OCI-LY7 (cell line): ENCODE measurements at regions not wholly inside any gene's neighbourhood (a gene's known extent, or its start where the extent isn't known, plus 50 kb on each side); places are given as distances from the start of the nearest gene placed in this dataset.

ENCODE experiments used
- BruUV-seq: library from RNA; stranded (reverse); fragments of 400-500 nt; replicated peaks from 2 replicates; lab custom pipeline; 2021; lab: Mats Ljungman, UMichigan
- CTCF ChIA-PET: fragments of 300-600 bp; sonication (Branson Sonifier 250); formaldehyde crosslinking; loops from one replicate; lab custom pipeline; 2022; ENCODE audit warnings: antibody characterized with exemption; ENCODE audit not compliant: unreplicated experiment; lab: Charles Lee
- POLR2A ChIA-PET: fragments of 300-600 bp; sonication (Branson Sonifier 250); formaldehyde crosslinking; loops from one replicate; lab custom pipeline; 2022; ENCODE audit warnings: antibody characterized with exemption; lab: Charles Lee
- DNase-seq: peaks from one replicate; pipeline ENCODE4 v3.0.0-alpha.2; 2015; ENCODE audit warnings: low spot score
- H2AFZ ChIP-seq: fragments of 200-600 bp; sonication (generic), shearing (Covaris generic); 2 replicates; pipeline ENCODE4 v1.6.1; 2014; ENCODE audit warnings: mild to moderate bottlenecking, antibody characterized with exemption, low read length, moderate library complexity
- H3K27ac ChIP-seq: fragments of 200-600 bp; sonication (generic); 2 replicates; pipeline ENCODE4 v1.5.1; 2014; ENCODE audit warnings: mixed run types, low read depth, mild to moderate bottlenecking, moderate library complexity, low read length, inconsistent platforms; ENCODE audit not compliant: poor library complexity, severe bottlenecking
- H3K36me3 ChIP-seq: fragments of 200-600 bp; sonication (generic); 2 replicates; pipeline ENCODE4 v1.6.1; 2014; ENCODE audit warnings: mild to moderate bottlenecking, antibody characterized with exemption, low read length, moderate library complexity, mixed read lengths; ENCODE audit not compliant: insufficient read depth
- H3K4me1 ChIP-seq: fragments of 200-600 bp; sonication (generic); 2 replicates; pipeline ENCODE4 v1.5.1; 2014; ENCODE audit warnings: mild to moderate bottlenecking, low read length; ENCODE audit not compliant: insufficient read depth, poor library complexity, severe bottlenecking
- H3K4me2 ChIP-seq: fragments of 200-600 bp; sonication (generic); 2 replicates; pipeline ENCODE4 v1.6.1; 2014; ENCODE audit warnings: mild to moderate bottlenecking, low read length
- H3K4me3 ChIP-seq: fragments of 200-600 bp; sonication (generic); 2 replicates; pipeline ENCODE4 v1.5.1; 2014; ENCODE audit warnings: mild to moderate bottlenecking, low read depth, low read length; ENCODE audit not compliant: poor library complexity, severe bottlenecking
- H3K79me2 ChIP-seq: fragments of 200-600 bp; sonication (generic); 2 replicates; pipeline ENCODE4 v1.6.1; 2016; ENCODE audit warnings: low read depth, mild to moderate bottlenecking, low read length, moderate library complexity, mixed read lengths; ENCODE audit not compliant: insufficient read depth
- H3K9me2 ChIP-seq: fragments of 200-600 bp; sonication (generic); 2 replicates; pipeline ENCODE4 v1.6.1; 2016; ENCODE audit warnings: mild to moderate bottlenecking, low read length, mixed read lengths; ENCODE audit not compliant: insufficient read depth
- H3K9me3 ChIP-seq: fragments of 200-600 bp; sonication (generic); 2 replicates; pipeline ENCODE4 v1.6.1; 2014; ENCODE audit warnings: mild to moderate bottlenecking, mixed run types, low read length, mixed read lengths
- H4K20me1 ChIP-seq: fragments of 200-600 bp; sonication (generic); 2 replicates; pipeline ENCODE4 v1.6.1; 2014; ENCODE audit warnings: mild to moderate bottlenecking, antibody characterized with exemption, low read length, moderate library complexity, mixed read lengths; ENCODE audit not compliant: insufficient read depth
- CTCF ChIP-seq: fragments of 200-600 bp; sonication (generic); conservative IDR thresholded peaks from 2 replicates; pipeline ENCODE4 v1.5.1; 2014; ENCODE audit warnings: mild to moderate bottlenecking, antibody characterized with exemption, low read length, moderate library complexity, mixed read lengths
- EZH2phosphoT487 ChIP-seq: fragments of 200-600 bp; sonication (generic); IDR thresholded peaks from 2 replicates; pipeline ENCODE4 v1.6.1; 2018; ENCODE audit warnings: low read depth, borderline replicate concordance, mild to moderate bottlenecking, mixed run types, antibody characterized with exemption, low read length, moderate library complexity, mixed read lengths
- intact Hi-C: fragments of 100-400 bp; cut with micrococcal nuclease; formaldehyde crosslinking; loops from one replicate; pipeline ENCODE4 v1.10.0; 2022; ENCODE audit not compliant: unreplicated experiment

GRCh38 chr9:71383308-71383940 is 262.0 kb upstream of the TRPM3 start:
- POLR2A ChIA-PET, result interaction anchor here (1.0 to 1.2 kb wide), 2 partner anchors 18 to 751 kb away, joined by 3 read pairs; no protein-coding TSS in a partner anchor
- no peaks in the 10 kb centered on the region for H3K79me2 ChIP-seq
- H3K4me3 ChIP-seq, result no peak overlapping the region
- no peaks in the 10 kb centered on the region for H3K9me3 ChIP-seq
- H3K4me1 ChIP-seq, result no peaks in the 10 kb centered on the region
- H3K27ac ChIP-seq, result no peak overlapping the region
- no peak overlapping the region for H3K4me2 ChIP-seq
- intact Hi-C loops, result loop anchor here (10.0 kb wide), 1 partner anchor 61 kb away; no protein-coding TSS in a partner anchor
- TF ChIP-seq CTCF (no peak), EZH2phosphoT487 (no peak)
- H3K9me2 ChIP-seq, result no peaks in the 10 kb centered on the region
- no peaks in the 10 kb centered on the region for H3K36me3 ChIP-seq
- BruUV-seq, result no TSS peak
- CTCF ChIA-PET, result no interaction called here
- no peak for DNase-seq
- H2AFZ ChIP-seq, result no peak overlapping the region
- H4K20me1 ChIP-seq, result no peaks in the 10 kb centered on the region

- no peaks in the 10 kb centered on the region for H4K20me1 ChIP-seq
- no peak for TF ChIP-seq CTCF
- no peak for TF ChIP-seq EZH2phosphoT487
- no peak overlapping the region for H2AFZ ChIP-seq
- H3K79me2 ChIP-seq, result no peaks in the 10 kb centered on the region
- no peak overlapping the region for H3K4me3 ChIP-seq
- no peaks in the 10 kb centered on the region for H3K9me3 ChIP-seq
- no peaks in the 10 kb centered on the region for H3K36me3 ChIP-seq
- DNase-seq, result no peak
- H3K9me2 ChIP-seq, result no peaks in the 10 kb centered on the region; the same call in 1 of the 2 replicates
- no peak overlapping the region for H3K4me2 ChIP-seq
- H3K27ac ChIP-seq, result no peak overlapping the region
- POLR2A ChIA-PET, result no interaction called here
- no TSS peak for BruUV-seq
- intact Hi-C loops, result no loop called here
- CTCF ChIA-PET, result no interaction called here
- no peaks in the 10 kb centered on the region for H3K4me1 ChIP-seq
Observed at GRCh38 chr9:71368157-71368556, 246.7 kb upstream of the TRPM3 start.

DNA sequence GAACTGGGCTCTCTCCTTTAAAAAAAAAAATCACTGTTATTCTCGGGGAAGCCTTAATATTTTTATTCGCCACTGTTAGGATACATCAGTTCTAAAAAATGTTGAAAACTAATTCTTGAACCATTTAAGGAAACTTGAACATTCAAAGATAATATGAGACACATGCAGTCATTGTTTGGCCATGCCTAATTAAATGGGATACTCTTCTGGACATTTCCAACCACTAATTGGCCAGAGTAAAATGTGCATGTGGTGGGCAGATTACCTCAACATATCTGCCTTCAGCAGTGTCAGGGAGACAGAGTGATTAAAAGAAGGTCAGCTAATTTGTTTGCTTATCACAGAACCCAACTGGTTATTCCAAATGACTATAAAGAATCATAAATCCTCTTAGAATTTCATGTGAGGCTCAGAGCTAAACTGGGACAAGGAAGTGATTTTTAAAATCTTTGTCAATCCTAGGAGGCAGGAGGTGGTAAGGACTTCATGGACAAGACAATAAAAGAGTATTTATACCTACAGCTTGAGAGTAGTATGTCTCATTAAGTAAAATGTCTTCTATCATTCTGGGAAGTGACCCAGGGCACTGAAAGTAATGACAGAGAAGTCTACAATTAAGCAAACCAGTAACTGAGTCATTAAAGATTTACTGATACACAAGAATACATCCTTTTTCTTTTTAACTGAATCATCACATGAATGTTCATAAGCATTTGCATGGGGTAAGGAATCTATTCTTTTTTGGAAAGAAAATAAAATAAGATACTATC is 242.9 kb upstream of the TRPM3 start:
- Histone ChIP-seq H3K9me3 (no peaks in the 10 kb centered on the region), H3K36me3 (no peaks in the 10 kb centered on the region), H2AFZ (no peak overlapping the region), H3K4me2 (no peak overlapping the region), H3K27ac (no peak overlapping the region), H3K79me2 (no peaks in the 10 kb centered on the region), H3K4me3 (no peak overlapping the region), H3K9me2 (no peaks in the 10 kb centered on the region; the same call in 1 of the 2 replicates), H3K4me1 (no peaks in the 10 kb centered on the region), H4K20me1 (no peaks in the 10 kb centered on the region)
- no peak for TF ChIP-seq EZH2phosphoT487
- no TSS peak for BruUV-seq
- POLR2A ChIA-PET, result interaction anchor here (0.7 kb wide), 1 partner anchor 10 kb away, joined by 3 read pairs; no protein-coding TSS in a partner anchor
- no peak for DNase-seq
- intact Hi-C loops, result no loop called here
- CTCF ChIA-PET, result no interaction called here
